OCI-LY7 (cell line): ENCODE measurements at regions not wholly inside any gene's neighbourhood (a gene's known extent, or its start where the extent isn't known, plus 50 kb on each side); places are given as distances from the start of the nearest gene placed in this dataset.

ENCODE experiments used
- BruUV-seq: library from RNA; stranded (reverse); fragments of 400-500 nt; replicated peaks from 2 replicates; lab custom pipeline; 2021; lab: Mats Ljungman, UMichigan
- CTCF ChIA-PET: fragments of 300-600 bp; sonication (Branson Sonifier 250); formaldehyde crosslinking; loops from one replicate; lab custom pipeline; 2022; ENCODE audit warnings: antibody characterized with exemption; ENCODE audit not compliant: unreplicated experiment; lab: Charles Lee
- POLR2A ChIA-PET: fragments of 300-600 bp; sonication (Branson Sonifier 250); formaldehyde crosslinking; loops from one replicate; lab custom pipeline; 2022; ENCODE audit warnings: antibody characterized with exemption; lab: Charles Lee
- DNase-seq: peaks from one replicate; pipeline ENCODE4 v3.0.0-alpha.2; 2015; ENCODE audit warnings: low spot score
- H2AFZ ChIP-seq: fragments of 200-600 bp; sonication (generic), shearing (Covaris generic); 2 replicates; pipeline ENCODE4 v1.6.1; 2014; ENCODE audit warnings: mild to moderate bottlenecking, antibody characterized with exemption, low read length, moderate library complexity
- H3K27ac ChIP-seq: fragments of 200-600 bp; sonication (generic); 2 replicates; pipeline ENCODE4 v1.5.1; 2014; ENCODE audit warnings: mixed run types, low read depth, mild to moderate bottlenecking, moderate library complexity, low read length, inconsistent platforms; ENCODE audit not compliant: poor library complexity, severe bottlenecking
- H3K36me3 ChIP-seq: fragments of 200-600 bp; sonication (generic); 2 replicates; pipeline ENCODE4 v1.6.1; 2014; ENCODE audit warnings: mild to moderate bottlenecking, antibody characterized with exemption, low read length, moderate library complexity, mixed read lengths; ENCODE audit not compliant: insufficient read depth
- H3K4me1 ChIP-seq: fragments of 200-600 bp; sonication (generic); 2 replicates; pipeline ENCODE4 v1.5.1; 2014; ENCODE audit warnings: mild to moderate bottlenecking, low read length; ENCODE audit not compliant: insufficient read depth, poor library complexity, severe bottlenecking
- H3K4me2 ChIP-seq: fragments of 200-600 bp; sonication (generic); 2 replicates; pipeline ENCODE4 v1.6.1; 2014; ENCODE audit warnings: mild to moderate bottlenecking, low read length
- H3K4me3 ChIP-seq: fragments of 200-600 bp; sonication (generic); 2 replicates; pipeline ENCODE4 v1.5.1; 2014; ENCODE audit warnings: mild to moderate bottlenecking, low read depth, low read length; ENCODE audit not compliant: poor library complexity, severe bottlenecking
- H3K79me2 ChIP-seq: fragments of 200-600 bp; sonication (generic); 2 replicates; pipeline ENCODE4 v1.6.1; 2016; ENCODE audit warnings: low read depth, mild to moderate bottlenecking, low read length, moderate library complexity, mixed read lengths; ENCODE audit not compliant: insufficient read depth
- H3K9me2 ChIP-seq: fragments of 200-600 bp; sonication (generic); 2 replicates; pipeline ENCODE4 v1.6.1; 2016; ENCODE audit warnings: mild to moderate bottlenecking, low read length, mixed read lengths; ENCODE audit not compliant: insufficient read depth
- H3K9me3 ChIP-seq: fragments of 200-600 bp; sonication (generic); 2 replicates; pipeline ENCODE4 v1.6.1; 2014; ENCODE audit warnings: mild to moderate bottlenecking, mixed run types, low read length, mixed read lengths
- H4K20me1 ChIP-seq: fragments of 200-600 bp; sonication (generic); 2 replicates; pipeline ENCODE4 v1.6.1; 2014; ENCODE audit warnings: mild to moderate bottlenecking, antibody characterized with exemption, low read length, moderate library complexity, mixed read lengths; ENCODE audit not compliant: insufficient read depth
- CTCF ChIP-seq: fragments of 200-600 bp; sonication (generic); conservative IDR thresholded peaks from 2 replicates; pipeline ENCODE4 v1.5.1; 2014; ENCODE audit warnings: mild to moderate bottlenecking, antibody characterized with exemption, low read length, moderate library complexity, mixed read lengths
- EZH2phosphoT487 ChIP-seq: fragments of 200-600 bp; sonication (generic); IDR thresholded peaks from 2 replicates; pipeline ENCODE4 v1.6.1; 2018; ENCODE audit warnings: low read depth, borderline replicate concordance, mild to moderate bottlenecking, mixed run types, antibody characterized with exemption, low read length, moderate library complexity, mixed read lengths
- intact Hi-C: fragments of 100-400 bp; cut with micrococcal nuclease; formaldehyde crosslinking; loops from one replicate; pipeline ENCODE4 v1.10.0; 2022; ENCODE audit not compliant: unreplicated experiment

- no peak for TF ChIP-seq EZH2phosphoT487
- no peak for TF ChIP-seq CTCF
Measured at GRCh38 chr6:28767691-28768090, 156.1 kb downstream of the TRIM27 start.

GRCh38 chr6:28768187-28768913 lies 155.4 kb downstream of the TRIM27 start:
- Histone ChIP-seq H3K4me2 (no peak overlapping the region), H3K9me3 (no peaks in the 10 kb centered on the region), H2AFZ (no peak overlapping the region), H3K27ac (no peak overlapping the region), H4K20me1 (no peaks in the 10 kb centered on the region), H3K79me2 (no peaks in the 10 kb centered on the region), H3K36me3 (no peaks in the 10 kb centered on the region), H3K9me2 (no peaks in the 10 kb centered on the region), H3K4me3 (no peak overlapping the region), H3K4me1 (no peaks in the 10 kb centered on the region)
- ChIA-PET POLR2A (no interaction called here), CTCF (interaction anchor here (1.0 kb wide), 1 partner anchor 41 kb away, joined by 3 read pairs; no protein-coding TSS in a partner anchor)
- intact Hi-C loops: no loop called here
- no TSS peak for BruUV-seq
- DNase-seq: no peak
- no peak for TF ChIP-seq CTCF
- no peak for TF ChIP-seq EZH2phosphoT487

More at GRCh38 chr6:28767691-28768090, 156.1 kb downstream of the TRIM27 start:
- POLR2A ChIA-PET: no interaction called here
- Histone ChIP-seq H3K9me3 (no peaks in the 10 kb centered on the region), H3K36me3 (no peaks in the 10 kb centered on the region), H2AFZ (no peak overlapping the region), H4K20me1 (no peaks in the 10 kb centered on the region), H3K4me3 (no peak overlapping the region), H3K9me2 (no peaks in the 10 kb centered on the region), H3K79me2 (no peaks in the 10 kb centered on the region), H3K4me1 (no peaks in the 10 kb centered on the region), H3K4me2 (no peak overlapping the region), H3K27ac (no peak overlapping the region)
- no TSS peak for BruUV-seq
- no peak for DNase-seq
- intact Hi-C loops: no loop called here
- CTCF ChIA-PET: no interaction called here
